Spleen (tissue), 7 donors: ENCODE measurements at regions not wholly inside any gene's neighbourhood (a gene's known extent, or its start where the extent isn't known, plus 50 kb on each side); places are given as distances from the start of the nearest gene placed in this dataset.
"Not testable (repeated sequence)": the region's sequence is repeated elsewhere in the genome, so short reads cannot be mapped to it uniquely, and the experiment has no call there.

ENCODE experiments used
- POLR2A ChIP-seq, 3 donors: fragments of 450-650 bp; IDR thresholded peaks; one replicate each; pipeline ENCODE4 v1.5.1; 2017; ENCODE audit warnings: antibody characterized with exemption in 3 of 3, mild to moderate bottlenecking in 1 of 3
- POLR2AphosphoS5 ChIP-seq, 3 donors: sonication (generic); formaldehyde crosslinking; IDR thresholded peaks; one replicate each; pipeline ENCODE4 v1.5.1; 2017; ENCODE audit warnings: antibody characterized with exemption in 3 of 3
- TF ChIP-seq, protein P1 (sequence below), 11 experiments: fragments of 200-600 bp in 7 of 11; fragments of 450-650 bp in 4 of 11; sonication (generic) in 4 of 11; IDR thresholded peaks in 8 of 11; conservative IDR thresholded peaks in 3 of 11; 1 replicate in 7 of 11; 2 replicates in 4 of 11; pipeline versions ENCODE4 v1.4.0 to v1.8.0; 2016 to 2021; ENCODE audit warnings: antibody characterized with exemption in 11 of 11, inconsistent platforms in 4 of 11, mild to moderate bottlenecking in 1 of 11
- donor health status: DM: no; HTN: no; CAD: no; lungs with moderate emphysema.
- donor health status: DM: no; HTN: no; CAD: no.
- donor health status: DM: no; HTN: no; CAD: no.

DNA sequence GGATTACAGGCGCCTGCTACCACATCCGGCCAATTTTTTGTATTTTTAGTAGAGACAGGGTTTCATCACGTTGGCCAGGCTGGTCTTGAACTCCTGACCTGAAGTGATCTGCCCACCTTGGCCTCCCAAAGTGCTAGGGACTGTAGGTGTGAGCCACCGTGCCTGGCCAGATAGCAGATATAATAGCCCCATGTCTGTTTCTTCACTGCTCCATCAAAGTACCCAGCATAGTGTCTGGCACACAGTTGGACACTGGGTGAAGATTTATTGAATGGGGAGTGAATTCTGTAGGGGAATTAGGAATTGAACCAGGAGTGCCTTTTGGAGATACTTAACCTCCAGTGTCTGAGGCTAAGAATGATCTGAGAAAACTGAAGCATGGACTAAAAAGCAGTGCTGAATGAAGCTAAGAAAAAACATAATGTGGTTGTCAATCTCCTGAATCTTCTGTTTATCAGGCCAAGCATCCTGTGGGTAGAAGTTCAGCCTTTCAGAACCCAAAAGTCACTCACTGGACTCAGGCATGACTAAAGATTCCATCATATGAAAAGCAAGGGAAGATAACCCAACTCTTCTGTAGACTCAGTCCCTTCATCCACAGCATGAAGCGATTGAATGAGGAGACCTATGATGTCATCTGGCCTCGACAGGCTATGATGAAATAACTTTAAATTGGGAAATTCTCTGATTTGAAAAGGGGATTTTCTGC is 273.7 kb downstream of the CNTNAP3 start:
- TF ChIP-seq, protein P1, sequence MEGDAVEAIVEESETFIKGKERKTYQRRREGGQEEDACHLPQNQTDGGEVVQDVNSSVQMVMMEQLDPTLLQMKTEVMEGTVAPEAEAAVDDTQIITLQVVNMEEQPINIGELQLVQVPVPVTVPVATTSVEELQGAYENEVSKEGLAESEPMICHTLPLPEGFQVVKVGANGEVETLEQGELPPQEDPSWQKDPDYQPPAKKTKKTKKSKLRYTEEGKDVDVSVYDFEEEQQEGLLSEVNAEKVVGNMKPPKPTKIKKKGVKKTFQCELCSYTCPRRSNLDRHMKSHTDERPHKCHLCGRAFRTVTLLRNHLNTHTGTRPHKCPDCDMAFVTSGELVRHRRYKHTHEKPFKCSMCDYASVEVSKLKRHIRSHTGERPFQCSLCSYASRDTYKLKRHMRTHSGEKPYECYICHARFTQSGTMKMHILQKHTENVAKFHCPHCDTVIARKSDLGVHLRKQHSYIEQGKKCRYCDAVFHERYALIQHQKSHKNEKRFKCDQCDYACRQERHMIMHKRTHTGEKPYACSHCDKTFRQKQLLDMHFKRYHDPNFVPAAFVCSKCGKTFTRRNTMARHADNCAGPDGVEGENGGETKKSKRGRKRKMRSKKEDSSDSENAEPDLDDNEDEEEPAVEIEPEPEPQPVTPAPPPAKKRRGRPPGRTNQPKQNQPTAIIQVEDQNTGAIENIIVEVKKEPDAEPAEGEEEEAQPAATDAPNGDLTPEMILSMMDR (IDR thresholded peaks at IDR 0.05 in 8 of 11, conservative IDR thresholded peaks at IDR 0.05 in 3 of 11), result not testable (repeated sequence)
- not testable (repeated sequence) for TF ChIP-seq POLR2AphosphoS5, POLR2A (IDR thresholded peaks at IDR 0.05)
